ENCODE measurements at regions not wholly inside any gene's neighbourhood (a gene's known extent, or its start where the extent isn't known, plus 50 kb on each side); places are given as distances from the start of the nearest gene placed in this dataset.

- TF ChIP-seq FOS (IDR thresholded peaks at IDR 0.05; ENCODE audit: low read depth, low read length) (no peak), CHD1 (IDR thresholded peaks at IDR 0.05; ENCODE audit: low read depth, low read length) (no peak), MAFK (IDR thresholded peaks at IDR 0.05; ENCODE audit: low read depth, low read length) (no peak), MXI1 (IDR thresholded peaks at IDR 0.05; ENCODE audit: borderline replicate concordance, low read depth, low read length) (no peak), RCOR1 (IDR thresholded peaks at IDR 0.05; ENCODE audit: insufficient replicate concordance, low read length) (no peak), CEBPB (IDR thresholded peaks at IDR 0.05; ENCODE audit: low read depth, low read length) (no peak), SMC3 (IDR thresholded peaks at IDR 0.05; ENCODE audit: low read depth, low read length) (no peak), NFE2L2 (IDR thresholded peaks at IDR 0.05; ENCODE audit: low read depth, low read length) (no peak), POLR2A (IDR thresholded peaks at IDR 0.05; ENCODE audit: low read depth, low read length) (no peak), MAZ (IDR thresholded peaks at IDR 0.05; ENCODE audit: borderline replicate concordance, low read depth, low read length) (no peak), RFX5 (IDR thresholded peaks at IDR 0.05; ENCODE audit: low read depth, low read length) (no peak), RAD21 (IDR thresholded peaks at IDR 0.05; ENCODE audit: low read length) (no peak), ELK1 (IDR thresholded peaks at IDR 0.05; ENCODE audit: borderline replicate concordance, low read depth, low read length) (no peak), USF2 (IDR thresholded peaks at IDR 0.05; ENCODE audit: low read depth, low read length) (no peak), BHLHE40 (IDR thresholded peaks at IDR 0.05; ENCODE audit: low read depth, low read length) (no peak)
- TF ChIP-seq, protein P1, sequence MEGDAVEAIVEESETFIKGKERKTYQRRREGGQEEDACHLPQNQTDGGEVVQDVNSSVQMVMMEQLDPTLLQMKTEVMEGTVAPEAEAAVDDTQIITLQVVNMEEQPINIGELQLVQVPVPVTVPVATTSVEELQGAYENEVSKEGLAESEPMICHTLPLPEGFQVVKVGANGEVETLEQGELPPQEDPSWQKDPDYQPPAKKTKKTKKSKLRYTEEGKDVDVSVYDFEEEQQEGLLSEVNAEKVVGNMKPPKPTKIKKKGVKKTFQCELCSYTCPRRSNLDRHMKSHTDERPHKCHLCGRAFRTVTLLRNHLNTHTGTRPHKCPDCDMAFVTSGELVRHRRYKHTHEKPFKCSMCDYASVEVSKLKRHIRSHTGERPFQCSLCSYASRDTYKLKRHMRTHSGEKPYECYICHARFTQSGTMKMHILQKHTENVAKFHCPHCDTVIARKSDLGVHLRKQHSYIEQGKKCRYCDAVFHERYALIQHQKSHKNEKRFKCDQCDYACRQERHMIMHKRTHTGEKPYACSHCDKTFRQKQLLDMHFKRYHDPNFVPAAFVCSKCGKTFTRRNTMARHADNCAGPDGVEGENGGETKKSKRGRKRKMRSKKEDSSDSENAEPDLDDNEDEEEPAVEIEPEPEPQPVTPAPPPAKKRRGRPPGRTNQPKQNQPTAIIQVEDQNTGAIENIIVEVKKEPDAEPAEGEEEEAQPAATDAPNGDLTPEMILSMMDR (conservative IDR thresholded peaks at IDR 0.05; ENCODE audit: low read depth, low read length) = no peak
- Histone ChIP-seq H2BK20ac (ENCODE audit: low read depth, low read length) (no peak overlapping the region), H2BK120ac (ENCODE audit: low read depth, low read length) (no peak overlapping the region), H2AK9ac (replicated peaks; ENCODE audit: low read depth, low read length, poor library complexity) (no peak overlapping the region), H3K4me2 (ENCODE audit: low read depth, low read length) (no peak overlapping the region), H3K56ac (ENCODE audit: extremely low read depth, insufficient read depth, low read length) (no peak overlapping the region), H2BK15ac (ENCODE audit: low read depth, low read length) (no peak overlapping the region), H3K4ac (ENCODE audit: low read depth, low read length) (no peak overlapping the region), H3K4me3 (ENCODE audit: insufficient read depth, low read depth, low read length) (no peak overlapping the region), H3K27me3 (ENCODE audit: control insufficient read depth, insufficient read depth, low read length) (no peaks in the 10 kb centered on the region), H3K18ac (ENCODE audit: low read depth, low read length) (no peak overlapping the region), H3K4me1 (ENCODE audit: control insufficient read depth, insufficient read depth, low read length) (no peaks in the 10 kb centered on the region), H3K9me3 (ENCODE audit: control insufficient read depth, insufficient read depth, low read length) (peaks cover 5% of the 10 kb centered on the region; the same call in 1 of the 2 replicates), H4K5ac (ENCODE audit: low read depth, low read length) (no peak overlapping the region), H2AFZ (replicated peaks; ENCODE audit: low read length, poor library complexity) (no peak overlapping the region), H2AK5ac (ENCODE audit: low read depth, low read length) (no peak overlapping the region), H3K23ac (ENCODE audit: low read depth, low read length) (no peak overlapping the region), H4K20me1 (ENCODE audit: insufficient read depth, low read length) (no peaks in the 10 kb centered on the region), H3K9me1 (ENCODE audit: insufficient read depth, low read length) (no peaks in the 10 kb centered on the region), H4K8ac (ENCODE audit: low read depth in 2 of 2, low read length in 2 of 2) (no peak overlapping the region), H3K14ac (replicated peaks; ENCODE audit: low read depth, low read length) (no peak overlapping the region), H4K91ac (ENCODE audit: insufficient read depth, low read depth, low read length) (no peak overlapping the region), H3K27ac (ENCODE audit: insufficient read depth, low read length) (no peak overlapping the region), H3K79me1 (ENCODE audit: low read depth in 1 of 2, low read length in 2 of 2) (no peaks in the 10 kb centered on the region), H3K9ac (ENCODE audit: low read depth, low read length) (no peak overlapping the region), H2BK5ac (ENCODE audit: low read depth, low read length, poor library complexity, severe bottlenecking) (no peak overlapping the region), H3K36me3 (ENCODE audit: control insufficient read depth, insufficient read depth, low read length) (no peaks in the 10 kb centered on the region)
- in situ Hi-C loops (cut with MboI; ENCODE audit: low sequenced_read_pairs) (no loop called here), dilution Hi-C loops (cut with HindIII; ENCODE audit: low sequenced_read_pairs, unreplicated experiment) (no loop called here), intact Hi-C loops (cut with micrococcal nuclease) (no loop called here)
- DNase-seq (no peak), ATAC-seq (ENCODE audit: low read depth) (no peak)
- ChIA-PET POLR2A (ENCODE audit: unreplicated experiment) (no interaction called here), CTCF (no interaction called here)
- no TSS peak for BruUV-seq (replicated peaks)
Measured at GRCh38 chr4:23023121-23023520, 330.4 kb downstream of the GBA3 start.
